Suprapubic skin (tissue), 3 donors: ENCODE measurements at regions not wholly inside any gene's neighbourhood (a gene's known extent, or its start where the extent isn't known, plus 50 kb on each side); places are given as distances from the start of the nearest gene placed in this dataset.

Source experiments
- CTCF ChIP-seq, 2 donors: fragments of 200-600 bp in 1 of 2; fragments of 450-650 bp in 1 of 2; sonication (generic) in 1 of 2; IDR thresholded peaks; one replicate each; pipeline ENCODE4 v1.5.1; 2016 to 2019; ENCODE audit warnings: antibody characterized with exemption in 2 of 2, mild to moderate bottlenecking in 1 of 2, moderate library complexity in 1 of 2
- POLR2AphosphoS5 ChIP-seq, 3 donors: sonication (generic); formaldehyde crosslinking; IDR thresholded peaks; one replicate each; pipeline ENCODE4 v1.6.1; 2017; ENCODE audit warnings: antibody characterized with exemption in 3 of 3

- TF ChIP-seq CTCF (IDR thresholded peaks at IDR 0.05): no peak
- TF ChIP-seq POLR2AphosphoS5 (IDR thresholded peaks at IDR 0.05): no peak
Measured at GRCh38 chr19:27773318-27774094, 1439.4 kb downstream of the UQCRFS1 start.
